ENCODE measurements at regions not wholly inside any gene's neighbourhood (a gene's known extent, or its start where the extent isn't known, plus 50 kb on each side); places are given as distances from the start of the nearest gene placed in this dataset.

- Histone ChIP-seq H2BK5ac (ENCODE audit: low read depth, low read length) (no peak overlapping the region), H3K4me2 (ENCODE audit: insufficient read depth in 1 of 2, low read depth in 2 of 2, low read length in 2 of 2) (no peak overlapping the region), H4K20me1 (replicated peaks in 1 of 2; ENCODE audit: control insufficient read depth in 1 of 2, insufficient read depth in 2 of 2, low read length in 2 of 2) (peaks cover 0 to 2% of the 10 kb centered on the region in 2 experiments), H2AFZ (ENCODE audit: low read length) (no peak overlapping the region), H3K4me3 (ENCODE audit: extremely low read depth in 1 of 4, insufficient read depth in 2 of 4, low read depth in 3 of 4, low read length in 4 of 4) (no peak overlapping the region), H3K27ac (ENCODE audit: low read depth, low read length) (no peak overlapping the region), H4K8ac (ENCODE audit: extremely low read depth, insufficient read depth, low read length) (no peak overlapping the region), H3K14ac (ENCODE audit: insufficient read length) (no peak overlapping the region), H3K23me2 (ENCODE audit: low read depth, low read length) (no peaks in the 10 kb centered on the region; the same call in 1 of the 2 replicates), H2BK20ac (ENCODE audit: low read length) (no peak overlapping the region), H3K4ac (replicated peaks; ENCODE audit: insufficient read length, low read depth, low read length) (no peak overlapping the region), H3K18ac (ENCODE audit: extremely low read depth, low read length) (no peak overlapping the region), H2AK5ac (ENCODE audit: low read depth, low read length) (no peak overlapping the region), H3K56ac (replicated peaks; ENCODE audit: insufficient read length, low read depth, low read length) (no peak overlapping the region), H3K4me1 (replicated peaks in 1 of 4; ENCODE audit: control insufficient read depth in 3 of 4, insufficient read depth in 4 of 4, low read length in 3 of 4) (peaks cover 0 to 11% (median 6%) of the 10 kb centered on the region in 4 experiments), H2BK15ac (ENCODE audit: low read length) (no peak overlapping the region), H3K9me3 (ENCODE audit: insufficient read depth in 2 of 2, low read depth in 1 of 2, low read length in 1 of 2) (no peaks in the 10 kb centered on the region), H3K23ac (ENCODE audit: insufficient read length) (no peak overlapping the region), H2BK120ac (replicated peaks; ENCODE audit: low read depth, low read length) (no peak overlapping the region), H3K79me1 (ENCODE audit: low read depth, low read length) (no peaks in the 10 kb centered on the region), H3K9ac (replicated peaks in 1 of 4; ENCODE audit: extremely low read depth in 1 of 4, low read depth in 3 of 4, low read length in 3 of 4) (no peak overlapping the region), H3K36me3 (ENCODE audit: control insufficient read depth in 2 of 4, insufficient read depth in 4 of 4, low read length in 3 of 4) (no peaks in the 10 kb centered on the region), H4K91ac (replicated peaks; ENCODE audit: insufficient read length, low read length) (no peak overlapping the region), H2BK12ac (ENCODE audit: low read depth, low read length) (no peak overlapping the region), H4K5ac (ENCODE audit: insufficient read length, low read depth, low read length) (no peak overlapping the region), H3K79me2 (ENCODE audit: control insufficient read depth in 1 of 2, insufficient read depth in 2 of 2, low read length in 2 of 2) (no peaks in the 10 kb centered on the region), H3K27me3 (replicated peaks in 1 of 4; ENCODE audit: control insufficient read depth in 3 of 4, extremely low read depth in 1 of 4, insufficient read depth in 3 of 4, low read length in 3 of 4) (no peaks in the 10 kb centered on the region)
- FAIRE-seq (no peak), DNase-seq (ENCODE audit: low read depth in 1 of 2, low spot score in 2 of 2) (no peak)
- ChIA-PET POLR2A (ENCODE audit: partially characterized antibody) (no interaction called here), CTCF (ENCODE audit: partially characterized antibody) (interaction anchor here (3.0 kb wide), 1 partner anchor 11 kb away, joined by 10 read pairs; no protein-coding TSS in a partner anchor)
- WGBS, 2 experiments (ENCODE audit: extremely low coverage in 1 of 2, insufficient coverage in 1 of 2, insufficient read length in 1 of 2, insufficient replicate concordance in 2 of 2, low coverage in 1 of 2, low lambda C conversion rate in 2 of 2, missing lambda C conversion rate in 1 of 2), result 61% methylated on average over 3 of the region's 3 CpGs; no CpG with 5 or more reads in 1 of the 2 experiments
- TF ChIP-seq, protein P1, sequence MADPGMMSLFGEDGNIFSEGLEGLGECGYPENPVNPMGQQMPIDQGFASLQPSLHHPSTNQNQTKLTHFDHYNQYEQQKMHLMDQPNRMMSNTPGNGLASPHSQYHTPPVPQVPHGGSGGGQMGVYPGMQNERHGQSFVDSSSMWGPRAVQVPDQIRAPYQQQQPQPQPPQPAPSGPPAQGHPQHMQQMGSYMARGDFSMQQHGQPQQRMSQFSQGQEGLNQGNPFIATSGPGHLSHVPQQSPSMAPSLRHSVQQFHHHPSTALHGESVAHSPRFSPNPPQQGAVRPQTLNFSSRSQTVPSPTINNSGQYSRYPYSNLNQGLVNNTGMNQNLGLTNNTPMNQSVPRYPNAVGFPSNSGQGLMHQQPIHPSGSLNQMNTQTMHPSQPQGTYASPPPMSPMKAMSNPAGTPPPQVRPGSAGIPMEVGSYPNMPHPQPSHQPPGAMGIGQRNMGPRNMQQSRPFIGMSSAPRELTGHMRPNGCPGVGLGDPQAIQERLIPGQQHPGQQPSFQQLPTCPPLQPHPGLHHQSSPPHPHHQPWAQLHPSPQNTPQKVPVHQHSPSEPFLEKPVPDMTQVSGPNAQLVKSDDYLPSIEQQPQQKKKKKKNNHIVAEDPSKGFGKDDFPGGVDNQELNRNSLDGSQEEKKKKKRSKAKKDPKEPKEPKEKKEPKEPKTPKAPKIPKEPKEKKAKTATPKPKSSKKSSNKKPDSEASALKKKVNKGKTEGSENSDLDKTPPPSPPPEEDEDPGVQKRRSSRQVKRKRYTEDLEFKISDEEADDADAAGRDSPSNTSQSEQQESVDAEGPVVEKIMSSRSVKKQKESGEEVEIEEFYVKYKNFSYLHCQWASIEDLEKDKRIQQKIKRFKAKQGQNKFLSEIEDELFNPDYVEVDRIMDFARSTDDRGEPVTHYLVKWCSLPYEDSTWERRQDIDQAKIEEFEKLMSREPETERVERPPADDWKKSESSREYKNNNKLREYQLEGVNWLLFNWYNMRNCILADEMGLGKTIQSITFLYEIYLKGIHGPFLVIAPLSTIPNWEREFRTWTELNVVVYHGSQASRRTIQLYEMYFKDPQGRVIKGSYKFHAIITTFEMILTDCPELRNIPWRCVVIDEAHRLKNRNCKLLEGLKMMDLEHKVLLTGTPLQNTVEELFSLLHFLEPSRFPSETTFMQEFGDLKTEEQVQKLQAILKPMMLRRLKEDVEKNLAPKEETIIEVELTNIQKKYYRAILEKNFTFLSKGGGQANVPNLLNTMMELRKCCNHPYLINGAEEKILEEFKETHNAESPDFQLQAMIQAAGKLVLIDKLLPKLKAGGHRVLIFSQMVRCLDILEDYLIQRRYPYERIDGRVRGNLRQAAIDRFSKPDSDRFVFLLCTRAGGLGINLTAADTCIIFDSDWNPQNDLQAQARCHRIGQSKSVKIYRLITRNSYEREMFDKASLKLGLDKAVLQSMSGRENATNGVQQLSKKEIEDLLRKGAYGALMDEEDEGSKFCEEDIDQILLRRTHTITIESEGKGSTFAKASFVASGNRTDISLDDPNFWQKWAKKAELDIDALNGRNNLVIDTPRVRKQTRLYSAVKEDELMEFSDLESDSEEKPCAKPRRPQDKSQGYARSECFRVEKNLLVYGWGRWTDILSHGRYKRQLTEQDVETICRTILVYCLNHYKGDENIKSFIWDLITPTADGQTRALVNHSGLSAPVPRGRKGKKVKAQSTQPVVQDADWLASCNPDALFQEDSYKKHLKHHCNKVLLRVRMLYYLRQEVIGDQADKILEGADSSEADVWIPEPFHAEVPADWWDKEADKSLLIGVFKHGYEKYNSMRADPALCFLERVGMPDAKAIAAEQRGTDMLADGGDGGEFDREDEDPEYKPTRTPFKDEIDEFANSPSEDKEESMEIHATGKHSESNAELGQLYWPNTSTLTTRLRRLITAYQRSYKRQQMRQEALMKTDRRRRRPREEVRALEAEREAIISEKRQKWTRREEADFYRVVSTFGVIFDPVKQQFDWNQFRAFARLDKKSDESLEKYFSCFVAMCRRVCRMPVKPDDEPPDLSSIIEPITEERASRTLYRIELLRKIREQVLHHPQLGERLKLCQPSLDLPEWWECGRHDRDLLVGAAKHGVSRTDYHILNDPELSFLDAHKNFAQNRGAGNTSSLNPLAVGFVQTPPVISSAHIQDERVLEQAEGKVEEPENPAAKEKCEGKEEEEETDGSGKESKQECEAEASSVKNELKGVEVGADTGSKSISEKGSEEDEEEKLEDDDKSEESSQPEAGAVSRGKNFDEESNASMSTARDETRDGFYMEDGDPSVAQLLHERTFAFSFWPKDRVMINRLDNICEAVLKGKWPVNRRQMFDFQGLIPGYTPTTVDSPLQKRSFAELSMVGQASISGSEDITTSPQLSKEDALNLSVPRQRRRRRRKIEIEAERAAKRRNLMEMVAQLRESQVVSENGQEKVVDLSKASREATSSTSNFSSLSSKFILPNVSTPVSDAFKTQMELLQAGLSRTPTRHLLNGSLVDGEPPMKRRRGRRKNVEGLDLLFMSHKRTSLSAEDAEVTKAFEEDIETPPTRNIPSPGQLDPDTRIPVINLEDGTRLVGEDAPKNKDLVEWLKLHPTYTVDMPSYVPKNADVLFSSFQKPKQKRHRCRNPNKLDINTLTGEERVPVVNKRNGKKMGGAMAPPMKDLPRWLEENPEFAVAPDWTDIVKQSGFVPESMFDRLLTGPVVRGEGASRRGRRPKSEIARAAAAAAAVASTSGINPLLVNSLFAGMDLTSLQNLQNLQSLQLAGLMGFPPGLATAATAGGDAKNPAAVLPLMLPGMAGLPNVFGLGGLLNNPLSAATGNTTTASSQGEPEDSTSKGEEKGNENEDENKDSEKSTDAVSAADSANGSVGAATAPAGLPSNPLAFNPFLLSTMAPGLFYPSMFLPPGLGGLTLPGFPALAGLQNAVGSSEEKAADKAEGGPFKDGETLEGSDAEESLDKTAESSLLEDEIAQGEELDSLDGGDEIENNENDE (IDR thresholded peaks at IDR 0.05; ENCODE audit: insufficient replicate concordance, low read length), result no peak
Measured at GRCh38 chr17:36695082-36695481, 93.7 kb downstream of the MRM1 start.
